GM23248 (cell line): ENCODE measurements at regions not wholly inside any gene's neighbourhood (a gene's known extent, or its start where the extent isn't known, plus 50 kb on each side); places are given as distances from the start of the nearest gene placed in this dataset.

Experiments used
- DNase-seq: peaks from one replicate; pipeline ENCODE4 v3.0.0-alpha.2; 2015
- H2AFZ ChIP-seq: fragments of 200-600 bp; sonication (generic); 2 replicates; pipeline ENCODE4 v1.6.1; 2016; ENCODE audit warnings: antibody characterized with exemption
- H3F3A ChIP-seq: fragments of 200-600 bp; sonication (generic); 2 replicates; pipeline ENCODE4 v1.6.1; 2016; ENCODE audit warnings: mild to moderate bottlenecking, antibody characterized with exemption, mixed run types; ENCODE audit not compliant: insufficient read depth
- H3K27ac ChIP-seq: fragments of 200-600 bp; sonication (generic); 2 replicates; pipeline ENCODE4 v1.5.1; 2016; ENCODE audit warnings: mild to moderate bottlenecking
- H3K27me3 ChIP-seq: fragments of 200-600 bp; sonication (generic); replicated peaks from 2 replicates; pipeline ENCODE4 v1.6.1; 2016; ENCODE audit warnings: mild to moderate bottlenecking; ENCODE audit not compliant: insufficient read depth
- H3K36me3 ChIP-seq: fragments of 200-600 bp; sonication (generic); 2 replicates; pipeline ENCODE4 v1.6.1; 2016; ENCODE audit warnings: low read depth, mild to moderate bottlenecking
- H3K4me1 ChIP-seq: fragments of 200-600 bp; sonication (generic); 2 replicates; pipeline ENCODE4 v1.6.1; 2016; ENCODE audit warnings: mild to moderate bottlenecking; ENCODE audit not compliant: insufficient read depth
- H3K4me2 ChIP-seq: fragments of 200-600 bp; sonication (generic); one replicate; pipeline ENCODE4 v1.6.1; 2016; ENCODE audit warnings: mild to moderate bottlenecking; ENCODE audit not compliant: unreplicated experiment
- H3K4me3 ChIP-seq: fragments of 200-600 bp; sonication (generic); 2 replicates; pipeline ENCODE4 v1.5.1; 2016; ENCODE audit warnings: mild to moderate bottlenecking
- H3K79me2 ChIP-seq: fragments of 200-600 bp; sonication (generic); 2 replicates; pipeline ENCODE4 v1.6.1; 2016; ENCODE audit warnings: mild to moderate bottlenecking; ENCODE audit not compliant: insufficient read depth
- H3K9ac ChIP-seq: fragments of 200-600 bp; sonication (generic); 2 replicates; pipeline ENCODE4 v1.6.1; 2016; ENCODE audit warnings: mild to moderate bottlenecking
- H3K9me2 ChIP-seq: fragments of 200-600 bp; sonication (generic); 2 replicates; pipeline ENCODE4 v1.6.1; 2016; ENCODE audit warnings: mixed run types, mild to moderate bottlenecking, moderate library complexity; ENCODE audit not compliant: insufficient read depth
- H3K9me3 ChIP-seq: fragments of 200-600 bp; sonication (generic); one replicate; pipeline ENCODE4 v1.6.1; 2017; ENCODE audit warnings: low read depth
- H4K20me1 ChIP-seq: fragments of 200-600 bp; sonication (generic); 2 replicates; pipeline ENCODE4 v1.6.0; 2016; ENCODE audit not compliant: insufficient read depth
- EZH2 ChIP-seq: fragments of 200-600 bp; sonication (generic); IDR thresholded peaks from 2 replicates; pipeline ENCODE4 v1.6.1; 2018; ENCODE audit warnings: antibody characterized with exemption, mild to moderate bottlenecking; ENCODE audit not compliant: insufficient read depth, poor library complexity, severe bottlenecking
- EZH2phosphoT487 ChIP-seq: fragments of 200-600 bp; sonication (generic); IDR thresholded peaks from 2 replicates; pipeline ENCODE4 v1.6.1; 2018; ENCODE audit warnings: antibody characterized with exemption, moderate library complexity, mild to moderate bottlenecking, low read depth; ENCODE audit not compliant: insufficient read depth
- WGBS, 2 experiments: methylation state at CpG; one replicate each; pipeline ENCODE4 v1.1.6; 2015 to 2017; ENCODE audit warnings: low lambda C conversion rate in 2 of 2, low coverage in 1 of 2; ENCODE audit errors: missing lambda C conversion rate in 2 of 2; 5-methylcytosine and 5-hydroxymethylcytosine counted together
- in situ Hi-C: fragments of 300-500 bp; cut with MboI; formaldehyde crosslinking; loops from 2 replicates; pipeline ENCODE4 v1.15.0; 2020

GRCh38 chr12:97659117-97659880 is 196.7 kb downstream of the RMST start:
- Histone ChIP-seq H3K27ac (no peak overlapping the region), H3K4me3 (no peak overlapping the region), H3K9me2 (no peaks in the 10 kb centered on the region), H3F3A (no peaks in the 10 kb centered on the region), H2AFZ (no peak overlapping the region), H4K20me1 (no peaks in the 10 kb centered on the region), H3K36me3 (no peaks in the 10 kb centered on the region), H3K4me1 (no peaks in the 10 kb centered on the region), H3K9ac (no peak overlapping the region), H3K27me3 (no peaks in the 10 kb centered on the region), H3K9me3 (no peaks in the 10 kb centered on the region), H3K79me2 (no peaks in the 10 kb centered on the region), H3K4me2 (no peak overlapping the region)
- DNase-seq = no peak
- in situ Hi-C loops = no loop called here
- TF ChIP-seq EZH2phosphoT487 = no peak
- TF ChIP-seq EZH2 = no peak
- WGBS, 2 experiments = 28 to 35% methylated on average over 3 of the region's 3 CpGs

DNA sequence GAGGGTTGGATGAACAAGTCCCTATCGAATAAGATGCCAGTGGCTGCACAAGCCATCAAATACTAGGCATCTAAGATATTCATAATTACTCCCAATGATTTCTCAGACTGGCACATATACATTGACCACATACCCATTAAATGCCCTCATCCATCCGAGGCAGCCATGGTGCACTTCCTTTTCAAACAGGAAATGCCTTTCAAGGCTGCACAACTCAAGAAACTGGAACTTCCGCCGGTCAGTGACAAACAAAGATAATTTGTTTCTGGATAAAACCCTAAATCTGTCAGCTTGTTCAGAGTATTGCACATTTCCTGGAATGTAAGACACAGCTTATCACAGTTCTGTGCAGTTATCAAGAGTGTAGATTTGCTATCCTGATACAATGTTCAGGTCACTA is 203.7 kb downstream of the RMST start:
- 13 to 15% methylated on average over 4 of the region's 4 CpGs for WGBS, 2 experiments
- Histone ChIP-seq H3F3A (no peaks in the 10 kb centered on the region), H3K4me1 (no peaks in the 10 kb centered on the region), H3K36me3 (no peaks in the 10 kb centered on the region), H4K20me1 (no peaks in the 10 kb centered on the region), H3K4me2 (no peak overlapping the region), H3K9me3 (no peaks in the 10 kb centered on the region), H2AFZ (no peak overlapping the region), H3K27me3 (no peaks in the 10 kb centered on the region), H3K9me2 (no peaks in the 10 kb centered on the region), H3K79me2 (no peaks in the 10 kb centered on the region), H3K9ac (no peak overlapping the region), H3K4me3 (no peak overlapping the region), H3K27ac (no peak overlapping the region)
- no peak for DNase-seq
- in situ Hi-C loops = no loop called here
- TF ChIP-seq EZH2 (no peak), EZH2phosphoT487 (no peak)

GRCh38 chr12:97672870-97673269 is 210.3 kb downstream of the RMST start:
- Histone ChIP-seq H3K9me2 (no peaks in the 10 kb centered on the region), H3K27me3 (no peaks in the 10 kb centered on the region), H4K20me1 (no peaks in the 10 kb centered on the region), H3K4me2 (no peak overlapping the region), H3K9me3 (no peaks in the 10 kb centered on the region), H2AFZ (no peak overlapping the region), H3F3A (no peaks in the 10 kb centered on the region), H3K79me2 (no peaks in the 10 kb centered on the region), H3K4me1 (no peaks in the 10 kb centered on the region), H3K27ac (no peak overlapping the region), H3K9ac (no peak overlapping the region), H3K4me3 (no peak overlapping the region), H3K36me3 (no peaks in the 10 kb centered on the region)
- in situ Hi-C loops = no loop called here
- WGBS, 2 experiments = 24 to 30% methylated on average over 5 of the region's 5 CpGs
- no peak for TF ChIP-seq EZH2phosphoT487
- TF ChIP-seq EZH2 = no peak
- no peak for DNase-seq

- no peak overlapping the region for H3K9ac ChIP-seq
- no peak overlapping the region for H3K4me2 ChIP-seq
- H3K36me3 ChIP-seq = no peaks in the 10 kb centered on the region
- WGBS, 2 experiments = 20 to 39% methylated on average over 2 of the region's 2 CpGs
- no peaks in the 10 kb centered on the region for H3K9me3 ChIP-seq
- H4K20me1 ChIP-seq = no peaks in the 10 kb centered on the region
- H3K4me1 ChIP-seq = no peaks in the 10 kb centered on the region
- no peak overlapping the region for H3K27ac ChIP-seq
- no peak for TF ChIP-seq EZH2phosphoT487
- no peak for TF ChIP-seq EZH2
- in situ Hi-C loops = no loop called here
- no peak overlapping the region for H2AFZ ChIP-seq
- DNase-seq = no peak
- no peaks in the 10 kb centered on the region for H3F3A ChIP-seq
- no peaks in the 10 kb centered on the region for H3K79me2 ChIP-seq
- H3K9me2 ChIP-seq = no peaks in the 10 kb centered on the region
- no peak overlapping the region for H3K4me3 ChIP-seq
- no peaks in the 10 kb centered on the region for H3K27me3 ChIP-seq
Measured at GRCh38 chr12:97680751-97681150, 218.1 kb downstream of the RMST start.
